GM18868 (cell line): ENCODE measurements at regions not wholly inside any gene's neighbourhood (a gene's known extent, or its start where the extent isn't known, plus 50 kb on each side); places are given as distances from the start of the nearest gene placed in this dataset.

Source experiments
- ATAC-seq: cut with Tn5 transposase; IDR thresholded peaks from one replicate; pipeline ENCODE4 v1.9.1; 2021; ENCODE audit warnings: mild to moderate bottlenecking, moderate library complexity; ENCODE audit not compliant: unreplicated experiment

GRCh38 chr6:40803897-40804702 lies 216.9 kb upstream of the LRFN2 start:
- no peak for ATAC-seq

GRCh38 chr6:40802481-40802880 lies 215.3 kb upstream of the LRFN2 start:
- no peak for ATAC-seq

GRCh38 chr6:40799296-40800140 lies 212.4 kb upstream of the LRFN2 start:
- ATAC-seq = no peak

- ATAC-seq = no peak
Measured at GRCh38 chr6:40798069-40798770, 211.1 kb upstream of the LRFN2 start.

GRCh38 chr6:40796260-40797221 lies 209.4 kb upstream of the LRFN2 start:
- ATAC-seq = no peak

GRCh38 chr6:40794586-40794985 lies 207.4 kb upstream of the LRFN2 start:
- ATAC-seq = no peak

- ATAC-seq = no peak
Measured at GRCh38 chr6:40792183-40792582, 205.0 kb upstream of the LRFN2 start.

- no peak for ATAC-seq
Measured at GRCh38 chr6:40791004-40791403, 203.8 kb upstream of the LRFN2 start.

- no peak for ATAC-seq
Measured at GRCh38 chr6:40788661-40789655, 201.8 kb upstream of the LRFN2 start.

GRCh38 chr6:40782355-40782754 lies 195.2 kb upstream of the LRFN2 start:
- ATAC-seq = no peak

GRCh38 chr6:40780637-40781036 lies 193.5 kb upstream of the LRFN2 start:
- ATAC-seq = no peak

- no peak for ATAC-seq
Measured at GRCh38 chr6:40779409-40779808, 192.2 kb upstream of the LRFN2 start.

- ATAC-seq = no peak
Measured at GRCh38 chr6:40778918-40779317, 191.8 kb upstream of the LRFN2 start.

- no peak for ATAC-seq
Measured at GRCh38 chr6:40778196-40778595, 191.0 kb upstream of the LRFN2 start.

- ATAC-seq = no peak
Measured at GRCh38 chr6:40774932-40775331, 187.8 kb upstream of the LRFN2 start.

- no peak for ATAC-seq
Measured at GRCh38 chr6:40770794-40771193, 183.6 kb upstream of the LRFN2 start.

- no peak for ATAC-seq
Measured at GRCh38 chr6:40764726-40765125, 177.6 kb upstream of the LRFN2 start.

- no peak for ATAC-seq
Measured at GRCh38 chr6:40762981-40763380, 175.8 kb upstream of the LRFN2 start.

- ATAC-seq = no peak
Measured at GRCh38 chr6:40760887-40761286, 173.7 kb upstream of the LRFN2 start.
